IPS-NIHi7 (cell line): ENCODE measurements at regions not wholly inside any gene's neighbourhood (a gene's known extent, or its start where the extent isn't known, plus 50 kb on each side); places are given as distances from the start of the nearest gene placed in this dataset.

Source experiments
- DNase-seq: peaks from one replicate; pipeline ENCODE4 v3.0.0; 2012; ENCODE audit warnings: mixed read lengths; ENCODE audit errors: extremely low spot score

GRCh38 chr12:34291001-34291400, 268.7 kb downstream of the ALG10 start:
- DNase-seq: no peak

GRCh38 chr12:34291426-34291901, 269.2 kb downstream of the ALG10 start:
- DNase-seq: no peak

GRCh38 chr12:34292736-34293625, 270.7 kb downstream of the ALG10 start:
- no peak for DNase-seq

GRCh38 chr12:34294137-34294536, 271.8 kb downstream of the ALG10 start:
- DNase-seq: no peak

- no peak for DNase-seq
These were observed 272.5 kb downstream of the ALG10 start for GRCh38 chr12:34294671-34295365.

- no peak for DNase-seq
These were observed 273.3 kb downstream of the ALG10 start for GRCh38 chr12:34295366-34296142.

GRCh38 chr12:34296143-34297041, 274.1 kb downstream of the ALG10 start:
- no peak for DNase-seq

- no peak for DNase-seq
These were observed 275.0 kb downstream of the ALG10 start for GRCh38 chr12:34297126-34297789.

GRCh38 chr12:34297790-34298164, 275.5 kb downstream of the ALG10 start:
- DNase-seq: no peak

- no peak for DNase-seq
These were observed 276.1 kb downstream of the ALG10 start for GRCh38 chr12:34298176-34298970.

GRCh38 chr12:34298971-34299801, 276.9 kb downstream of the ALG10 start:
- no peak for DNase-seq

GRCh38 chr12:34299802-34300193, 277.5 kb downstream of the ALG10 start:
- no peak for DNase-seq

- no peak for DNase-seq
These were observed 278.3 kb downstream of the ALG10 start for GRCh38 chr12:34300376-34301250.

GRCh38 chr12:34301251-34302130, 279.2 kb downstream of the ALG10 start:
- no peak for DNase-seq

GRCh38 chr12:34302131-34302885, 280.0 kb downstream of the ALG10 start:
- DNase-seq: no peak
